HG02884 (cell line): ENCODE measurements at regions not wholly inside any gene's neighbourhood (a gene's known extent, or its start where the extent isn't known, plus 50 kb on each side); places are given as distances from the start of the nearest gene placed in this dataset.

Source experiments
- ATAC-seq: cut with Tn5 transposase; IDR thresholded peaks from one replicate; pipeline ENCODE4 v1.9.1; 2021; ENCODE audit warnings: mild to moderate bottlenecking, moderate library complexity; ENCODE audit not compliant: unreplicated experiment

GRCh38 chr14:86510491-86510890 lies 980.5 kb downstream of the FLRT2 start:
- ATAC-seq, result no peak

GRCh38 chr14:86505808-86506207 lies 975.9 kb downstream of the FLRT2 start:
- ATAC-seq, result no peak

DNA sequence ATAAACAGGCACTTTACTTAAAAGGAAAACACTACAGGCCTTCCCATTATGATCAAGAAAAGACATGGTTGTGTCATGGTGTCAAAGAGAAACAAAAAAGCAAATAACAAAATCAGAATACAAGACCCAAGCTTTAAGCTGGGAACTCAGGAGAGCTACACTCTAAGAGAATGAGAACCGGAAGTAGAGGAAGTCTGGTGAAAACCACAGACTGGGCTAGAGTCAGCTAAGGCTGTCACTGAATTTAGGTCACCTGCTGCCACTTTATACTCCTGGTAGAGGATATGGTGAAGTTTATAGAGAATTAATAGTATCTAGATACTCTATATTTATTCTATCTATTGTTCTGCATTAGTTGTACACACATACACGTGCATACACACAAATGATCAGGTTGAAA lies 971.7 kb downstream of the FLRT2 start:
- no peak for ATAC-seq

DNA sequence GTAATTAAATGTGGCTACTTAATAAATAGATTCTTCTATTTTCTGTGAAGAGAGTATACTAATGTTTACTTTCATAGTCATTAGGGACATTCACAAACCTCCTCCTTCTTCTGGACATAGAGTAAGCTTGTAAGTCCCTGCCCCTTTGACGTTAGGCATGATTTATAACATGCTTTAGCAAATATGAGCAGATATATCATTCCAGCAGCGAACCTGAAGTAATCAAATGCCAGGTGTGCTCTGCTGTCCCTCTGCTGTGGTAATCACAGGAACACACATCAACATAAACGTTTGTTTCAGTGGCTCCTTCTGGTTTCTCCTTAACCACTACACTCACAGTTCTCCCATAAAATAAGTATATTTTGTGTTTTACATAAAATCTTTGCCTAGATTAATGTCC lies 961.8 kb downstream of the FLRT2 start:
- no peak for ATAC-seq

DNA sequence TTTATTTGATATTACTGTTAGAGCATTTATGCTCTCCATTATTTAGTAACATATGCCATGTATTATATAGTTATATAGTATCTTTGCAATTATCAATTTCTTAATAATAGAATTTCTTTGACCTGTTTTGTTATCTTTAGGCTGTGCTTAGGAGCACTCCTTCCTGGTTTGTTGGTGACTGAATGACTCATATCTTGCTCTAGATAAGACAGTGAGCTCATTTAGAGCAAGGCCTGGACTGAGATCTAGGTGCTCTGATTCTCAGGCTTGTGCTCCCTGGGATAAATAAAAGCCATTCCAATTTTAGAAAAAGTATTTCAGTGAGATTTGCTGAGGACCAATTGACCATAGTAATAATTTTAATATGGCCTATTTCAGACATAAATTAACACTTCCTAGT lies 951.2 kb downstream of the FLRT2 start:
- ATAC-seq, result no peak

DNA sequence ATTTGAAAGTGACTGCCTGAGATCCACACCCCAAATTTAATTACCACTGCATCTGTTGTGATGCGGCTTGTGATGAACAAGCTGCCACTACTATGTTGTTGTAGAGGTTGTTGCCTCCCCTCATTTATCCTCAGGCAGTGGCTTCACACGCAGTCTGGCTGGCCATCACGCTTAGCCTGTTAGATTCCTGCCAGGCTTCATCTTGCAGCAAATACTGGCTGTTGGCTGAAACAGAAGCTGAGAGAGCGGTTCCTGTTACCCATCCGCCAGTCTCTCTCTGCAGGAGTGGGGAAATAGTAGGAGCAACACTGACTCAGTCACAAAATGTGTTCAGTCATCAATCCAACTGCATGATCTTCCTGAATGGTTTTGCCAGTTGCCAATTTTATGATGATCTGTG lies 934.4 kb downstream of the FLRT2 start:
- no peak for ATAC-seq

DNA sequence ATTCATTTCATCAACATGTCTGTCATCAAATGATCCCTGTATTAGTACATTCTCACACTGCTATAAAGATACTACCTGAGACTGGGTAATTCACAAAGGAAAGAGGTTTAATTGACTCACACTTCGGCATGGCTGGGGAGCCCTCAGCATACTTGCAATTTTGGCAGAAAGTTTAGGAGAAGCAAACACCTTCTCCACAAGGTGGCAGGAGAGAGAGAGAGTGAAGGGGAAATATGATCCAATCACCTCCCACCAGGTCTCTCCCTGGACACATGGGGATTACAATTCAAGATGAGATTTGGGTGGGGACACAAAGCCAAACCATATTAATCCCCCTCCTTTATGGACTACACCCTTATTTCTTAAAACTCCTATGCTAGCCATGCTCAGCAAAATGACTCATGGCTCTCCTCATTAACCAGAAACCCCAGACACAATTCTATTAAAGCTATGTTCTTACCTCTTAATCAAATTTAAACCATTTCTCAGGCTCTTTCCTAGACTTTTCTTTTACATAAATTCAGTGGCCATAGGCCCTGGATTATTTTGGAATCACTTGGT lies 932.3 kb downstream of the FLRT2 start:
- ATAC-seq, result no peak

DNA sequence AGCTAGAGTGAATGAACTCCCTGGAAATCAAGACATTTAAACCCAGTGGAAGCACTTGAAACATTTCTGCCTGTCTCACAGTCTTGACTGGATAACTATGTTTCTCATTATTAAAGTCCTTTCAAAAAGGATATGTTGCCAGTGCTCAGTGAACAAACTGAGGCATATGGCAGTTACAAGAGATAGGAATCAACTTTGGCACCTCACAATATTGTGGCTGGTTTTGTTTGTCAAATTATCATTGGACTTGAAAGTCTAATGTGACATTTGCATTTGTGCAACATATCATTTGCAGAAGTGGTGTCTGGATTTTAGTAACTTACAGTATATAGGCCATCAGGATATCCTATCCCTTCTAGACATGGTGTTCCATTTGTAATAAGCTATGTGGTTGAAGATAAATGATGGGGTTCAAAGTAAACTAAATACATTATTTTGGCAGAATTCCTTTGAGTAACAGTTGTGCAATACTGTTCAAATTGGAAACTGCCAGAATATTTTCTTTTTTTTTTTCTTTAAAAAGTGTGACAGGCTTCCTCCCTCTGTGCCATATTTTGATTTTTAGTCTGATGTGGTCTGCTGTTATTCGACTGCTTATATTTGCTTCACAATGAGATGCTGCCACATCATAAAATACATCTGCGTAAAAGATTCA lies 927.7 kb downstream of the FLRT2 start:
- no peak for ATAC-seq

- ATAC-seq, result no peak
These were observed 920.1 kb downstream of the FLRT2 start for GRCh38 chr14:86450085-86450484.

GRCh38 chr14:86442135-86442534 lies 912.2 kb downstream of the FLRT2 start:
- ATAC-seq, result no peak

DNA sequence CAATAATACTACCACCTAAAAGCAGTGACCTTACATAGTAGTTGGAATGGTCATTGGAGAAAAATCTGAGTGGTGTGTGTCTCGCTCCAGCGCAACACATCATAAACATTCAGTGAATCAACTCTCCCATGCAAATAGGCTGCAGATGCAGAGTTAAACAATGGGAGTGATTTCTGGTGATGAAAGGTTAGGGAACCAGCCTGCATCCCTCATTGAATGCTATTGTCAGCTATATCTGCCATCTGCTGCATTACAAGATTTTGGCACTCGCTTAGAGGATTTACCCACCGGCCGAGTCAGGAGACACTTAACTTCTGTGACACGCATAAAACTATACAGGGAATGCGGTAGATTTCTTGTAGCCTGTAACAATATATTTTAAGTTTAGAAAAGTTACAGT lies 900.9 kb downstream of the FLRT2 start:
- ATAC-seq, result no peak

DNA sequence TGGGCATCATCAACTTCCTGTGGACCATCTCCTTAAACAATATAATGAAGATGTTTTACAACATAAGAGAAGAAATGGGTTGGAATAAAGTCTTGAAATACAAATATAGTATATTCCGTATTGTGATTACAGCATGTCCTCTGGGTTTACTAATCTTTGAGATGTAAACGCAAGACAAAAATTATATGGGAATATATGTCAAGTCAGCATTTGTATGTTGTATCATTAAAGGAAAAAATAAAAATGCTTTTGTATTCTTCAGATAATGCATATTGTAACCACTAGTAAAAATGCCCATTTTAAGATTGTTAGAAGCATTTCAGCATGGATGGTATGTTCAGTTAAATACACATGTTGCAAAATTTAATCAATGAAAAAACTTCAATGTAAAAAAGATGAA lies 893.3 kb downstream of the FLRT2 start:
- no peak for ATAC-seq

DNA sequence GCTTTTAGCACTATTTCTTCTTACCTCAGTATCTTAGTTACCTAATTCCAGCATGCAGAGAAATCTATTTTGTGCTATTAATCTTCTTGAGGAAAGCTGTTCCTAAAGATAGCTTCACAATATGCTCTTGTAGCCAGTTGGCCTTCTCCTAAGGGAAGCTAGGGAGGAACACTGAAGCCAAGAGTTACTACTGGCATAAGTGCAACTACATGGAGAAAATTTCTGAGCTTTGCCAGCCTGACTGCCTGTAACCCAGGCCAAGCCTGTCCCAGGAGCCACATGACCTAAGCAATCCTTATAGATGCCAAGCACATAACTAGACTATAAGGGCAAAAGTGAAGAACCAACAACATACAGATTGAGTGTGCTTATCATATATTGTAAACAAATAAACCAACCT lies 890.2 kb downstream of the FLRT2 start:
- no peak for ATAC-seq

DNA sequence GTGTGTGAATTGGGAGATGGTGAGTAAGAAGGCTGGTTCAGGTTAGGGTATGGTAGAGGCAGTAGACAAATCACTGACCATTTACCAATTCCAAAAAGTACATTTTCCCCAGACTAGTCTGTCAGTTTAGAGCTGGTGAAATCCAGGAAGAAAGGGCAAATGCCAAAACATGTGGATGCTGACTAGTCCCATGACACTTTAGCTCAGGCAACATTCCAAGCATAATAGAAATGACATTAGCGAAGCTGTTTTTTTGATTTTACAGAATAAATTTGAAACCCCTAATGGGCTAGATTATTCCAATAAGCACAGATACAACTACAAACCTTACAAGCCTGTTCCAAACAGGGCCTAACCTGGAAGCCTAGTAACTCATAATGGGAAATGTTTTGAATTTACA lies 884.2 kb downstream of the FLRT2 start:
- no peak for ATAC-seq

DNA sequence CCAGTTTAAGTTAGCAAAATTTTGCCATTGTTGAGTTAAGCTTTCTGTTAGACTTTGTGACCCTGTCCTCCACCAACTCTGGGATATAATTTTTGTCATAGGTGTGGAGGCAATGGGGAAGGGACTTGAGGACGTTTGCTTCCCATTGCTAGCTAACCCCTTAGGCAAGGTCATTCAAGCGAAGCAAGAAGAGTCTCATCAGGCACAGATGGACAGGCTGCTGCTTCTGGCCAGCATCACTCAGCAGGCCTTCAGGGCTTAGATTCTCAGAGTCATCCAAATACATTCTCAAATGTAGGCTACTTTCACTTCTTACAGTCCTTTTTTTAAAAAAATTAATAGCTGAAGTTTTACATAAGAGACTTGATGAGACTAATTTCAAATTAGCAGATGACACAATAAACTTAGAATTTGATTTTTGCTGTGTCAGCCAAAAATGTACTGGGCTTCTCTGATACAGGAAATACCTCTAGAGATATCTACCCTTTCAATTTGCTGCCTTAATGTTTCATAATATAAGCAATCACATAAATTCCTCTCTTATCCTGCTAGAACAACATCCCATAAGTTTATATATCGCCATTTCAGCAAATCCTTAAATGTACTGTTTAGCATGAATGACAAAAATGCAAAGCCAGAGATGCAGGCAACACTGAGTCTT lies 875.2 kb downstream of the FLRT2 start:
- no peak for ATAC-seq

DNA sequence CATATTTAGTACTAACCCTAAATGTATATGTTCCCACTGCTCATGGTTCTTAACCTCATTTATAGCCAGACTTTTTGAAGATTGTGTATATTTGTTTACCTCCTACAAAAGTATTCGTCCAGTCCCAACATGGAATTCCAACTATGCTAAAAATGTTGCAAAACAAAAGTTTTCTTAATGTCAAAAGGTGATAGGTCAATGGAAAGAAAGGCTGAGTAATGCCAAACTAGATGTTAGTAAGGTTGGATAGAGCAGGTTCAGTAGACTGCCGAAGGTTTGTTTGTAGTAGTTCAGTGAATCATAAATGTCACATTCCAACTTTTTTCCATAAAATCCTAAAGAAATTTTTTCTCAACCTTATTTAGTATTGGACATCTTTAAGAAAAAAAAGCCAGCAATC lies 874.5 kb downstream of the FLRT2 start:
- no peak for ATAC-seq

DNA sequence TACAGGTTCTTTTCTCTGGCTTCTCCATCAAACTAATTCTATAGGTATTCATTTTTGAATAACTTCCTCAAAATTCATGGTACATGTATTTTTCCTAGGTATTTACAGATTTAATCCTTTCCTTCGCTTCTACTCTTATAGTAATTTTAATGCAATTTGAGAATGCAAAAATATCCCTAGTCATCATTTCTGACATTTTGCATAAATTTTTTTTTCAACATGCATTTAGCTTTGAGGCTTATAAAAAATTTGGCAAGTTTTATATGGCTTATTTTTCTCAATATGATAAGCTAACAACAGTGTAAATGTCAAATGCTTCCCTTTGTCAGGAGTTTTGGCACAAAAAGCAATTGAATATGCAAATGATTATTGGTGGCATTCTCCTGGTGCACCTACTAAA lies 872.6 kb downstream of the FLRT2 start:
- no peak for ATAC-seq

DNA sequence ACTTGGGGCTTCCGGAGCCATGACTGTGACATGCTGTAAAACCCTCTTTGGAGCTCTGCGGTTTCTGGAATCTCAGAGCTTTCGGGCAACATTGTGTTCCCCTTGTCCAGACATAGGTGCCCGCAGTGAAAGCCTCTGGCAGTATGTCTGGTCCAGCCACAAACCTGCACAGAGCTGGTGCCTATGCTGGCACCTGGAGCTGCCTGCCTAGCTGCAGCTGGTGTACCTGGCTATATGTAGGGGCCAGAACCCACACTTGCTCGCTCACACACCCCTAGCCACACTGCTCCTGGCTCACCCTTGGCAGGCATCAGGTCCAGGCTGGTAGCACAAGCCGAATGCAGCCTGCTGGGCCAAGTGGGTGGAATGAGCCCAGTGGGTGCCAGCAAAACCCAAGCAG lies 861.1 kb downstream of the FLRT2 start:
- no peak for ATAC-seq

GRCh38 chr14:86388216-86388615 lies 858.3 kb downstream of the FLRT2 start:
- ATAC-seq, result no peak

- ATAC-seq, result no peak
These were observed 843.9 kb downstream of the FLRT2 start for GRCh38 chr14:86373886-86374285.

DNA sequence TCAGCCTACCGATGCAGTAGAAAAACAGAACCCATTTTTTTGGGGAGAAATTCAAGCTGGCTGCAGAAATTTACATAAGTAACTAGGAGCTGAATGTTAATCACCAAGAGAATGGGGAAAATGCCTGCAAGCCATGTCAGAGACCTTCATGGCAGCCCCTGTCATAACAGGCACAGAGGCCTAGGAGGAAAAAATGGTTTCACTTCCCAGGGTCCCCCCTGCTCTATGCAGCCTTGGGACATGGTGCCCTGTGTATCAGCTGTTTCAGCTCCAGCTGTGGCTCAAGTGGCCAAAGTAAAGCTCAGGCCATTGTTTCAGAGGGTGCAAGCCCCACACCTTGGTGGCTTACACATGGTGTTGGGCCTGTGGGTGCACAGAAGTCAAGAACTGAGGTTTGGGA lies 842.5 kb downstream of the FLRT2 start:
- no peak for ATAC-seq

DNA sequence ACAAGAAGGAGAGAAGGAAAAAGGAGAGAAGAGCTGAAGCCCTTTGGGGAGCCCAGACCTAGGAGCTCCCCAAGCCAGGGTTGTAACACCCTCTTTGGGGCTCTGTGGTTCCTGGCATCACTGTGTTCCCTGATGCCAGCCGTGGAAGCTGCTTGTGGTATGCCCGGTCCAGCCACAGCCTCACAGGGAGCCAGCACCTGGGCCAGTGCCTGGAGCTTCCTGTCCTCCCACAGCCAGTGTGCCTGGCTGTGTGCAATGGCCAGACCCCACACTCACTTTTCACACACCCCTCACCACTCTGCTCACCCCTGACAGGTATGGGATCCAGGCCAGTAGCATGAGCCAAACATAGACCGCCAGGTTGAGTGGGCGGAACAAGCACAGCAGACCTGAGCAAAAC lies 834.7 kb downstream of the FLRT2 start:
- no peak for ATAC-seq

GRCh38 chr14:86363576-86363975 lies 833.6 kb downstream of the FLRT2 start:
- ATAC-seq, result no peak
